Breast epithelium (tissue), 3 donors: ENCODE measurements at regions not wholly inside any gene's neighbourhood (a gene's known extent, or its start where the extent isn't known, plus 50 kb on each side); places are given as distances from the start of the nearest gene placed in this dataset.

Experiments
- CTCF ChIP-seq, 3 donors: fragments of 450-650 bp; IDR thresholded peaks; one replicate each; pipeline ENCODE4 v1.5.1; 2016 to 2017; ENCODE audit warnings: antibody characterized with exemption in 3 of 3, mild to moderate bottlenecking in 3 of 3, moderate library complexity in 3 of 3
- POLR2AphosphoS5 ChIP-seq, 3 donors: sonication (generic); formaldehyde crosslinking; IDR thresholded peaks; one replicate each; pipeline ENCODE4 v1.6.1; 2017; ENCODE audit warnings: antibody characterized with exemption in 3 of 3

- no peak for TF ChIP-seq CTCF (IDR thresholded peaks at IDR 0.05)
- no peak for TF ChIP-seq POLR2AphosphoS5 (IDR thresholded peaks at IDR 0.05)
Observed at GRCh38 chr1:58312461-58312860, 234.1 kb downstream of the OMA1 start.
